ENCODE measurements at regions not wholly inside any gene's neighbourhood (a gene's known extent, or its start where the extent isn't known, plus 50 kb on each side); places are given as distances from the start of the nearest gene placed in this dataset.
"Not testable (repeated sequence)": the region's sequence is repeated elsewhere in the genome, so short reads cannot be mapped to it uniquely, and the experiment has no call there.

DNA sequence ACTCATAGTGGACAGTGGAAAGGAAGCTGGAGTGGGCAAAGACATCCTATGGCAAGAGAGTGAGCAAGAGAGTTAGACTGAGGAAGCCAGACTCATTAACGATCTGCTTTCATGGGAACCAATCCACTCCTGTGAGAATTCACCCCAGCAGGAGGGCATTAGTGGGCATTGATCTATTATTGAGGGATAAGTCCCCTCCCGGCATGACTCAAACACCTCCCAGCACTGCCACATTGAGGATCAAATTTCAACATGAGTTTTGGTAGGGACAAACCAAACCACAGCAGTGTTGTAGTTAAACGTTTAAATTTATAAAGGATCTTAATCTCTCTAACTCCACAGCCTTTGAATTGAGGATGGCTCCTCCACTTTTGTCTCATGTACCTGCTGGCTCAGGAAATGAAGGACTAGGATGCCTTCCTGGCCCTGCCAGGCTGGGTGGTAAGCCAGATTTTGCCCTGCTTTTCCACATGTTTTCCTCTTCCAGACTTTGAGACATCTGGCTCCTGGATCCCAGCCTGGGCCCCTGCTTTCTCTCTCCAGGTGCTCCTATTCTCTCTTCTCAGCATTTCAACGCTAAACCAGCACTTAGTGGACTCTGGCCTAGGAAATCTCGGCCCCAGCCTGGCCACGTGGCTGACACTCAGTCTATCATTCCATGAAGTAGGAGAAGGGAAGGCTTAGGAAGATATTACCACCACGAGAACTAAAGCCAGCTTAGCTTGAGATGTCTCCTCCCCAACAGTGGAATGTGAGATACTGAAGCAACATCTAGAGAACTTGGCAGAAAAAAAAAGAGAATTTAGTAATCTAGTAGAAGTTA lies 96.5 kb upstream of the PIP4K2A start:
- no peak for DNase-seq
- H3K4me1 ChIP-seq: peaks cover under 1% of the 10 kb centered on the region
- TF ChIP-seq, protein P1, sequence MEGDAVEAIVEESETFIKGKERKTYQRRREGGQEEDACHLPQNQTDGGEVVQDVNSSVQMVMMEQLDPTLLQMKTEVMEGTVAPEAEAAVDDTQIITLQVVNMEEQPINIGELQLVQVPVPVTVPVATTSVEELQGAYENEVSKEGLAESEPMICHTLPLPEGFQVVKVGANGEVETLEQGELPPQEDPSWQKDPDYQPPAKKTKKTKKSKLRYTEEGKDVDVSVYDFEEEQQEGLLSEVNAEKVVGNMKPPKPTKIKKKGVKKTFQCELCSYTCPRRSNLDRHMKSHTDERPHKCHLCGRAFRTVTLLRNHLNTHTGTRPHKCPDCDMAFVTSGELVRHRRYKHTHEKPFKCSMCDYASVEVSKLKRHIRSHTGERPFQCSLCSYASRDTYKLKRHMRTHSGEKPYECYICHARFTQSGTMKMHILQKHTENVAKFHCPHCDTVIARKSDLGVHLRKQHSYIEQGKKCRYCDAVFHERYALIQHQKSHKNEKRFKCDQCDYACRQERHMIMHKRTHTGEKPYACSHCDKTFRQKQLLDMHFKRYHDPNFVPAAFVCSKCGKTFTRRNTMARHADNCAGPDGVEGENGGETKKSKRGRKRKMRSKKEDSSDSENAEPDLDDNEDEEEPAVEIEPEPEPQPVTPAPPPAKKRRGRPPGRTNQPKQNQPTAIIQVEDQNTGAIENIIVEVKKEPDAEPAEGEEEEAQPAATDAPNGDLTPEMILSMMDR (IDR thresholded peaks at IDR 0.05; ENCODE audit: borderline replicate concordance): no peak
- H3K4me3 ChIP-seq: no peak overlapping the region
- H3K9me3 ChIP-seq (replicated peaks): no peaks in the 10 kb centered on the region
- H3K27ac ChIP-seq (replicated peaks): no peak overlapping the region
- no peaks in the 10 kb centered on the region for H3K36me3 ChIP-seq
- intact Hi-C loops (cut with micrococcal nuclease): no loop called here
- H3K27me3 ChIP-seq (ENCODE audit: low read depth): no peaks in the 10 kb centered on the region

DNA sequence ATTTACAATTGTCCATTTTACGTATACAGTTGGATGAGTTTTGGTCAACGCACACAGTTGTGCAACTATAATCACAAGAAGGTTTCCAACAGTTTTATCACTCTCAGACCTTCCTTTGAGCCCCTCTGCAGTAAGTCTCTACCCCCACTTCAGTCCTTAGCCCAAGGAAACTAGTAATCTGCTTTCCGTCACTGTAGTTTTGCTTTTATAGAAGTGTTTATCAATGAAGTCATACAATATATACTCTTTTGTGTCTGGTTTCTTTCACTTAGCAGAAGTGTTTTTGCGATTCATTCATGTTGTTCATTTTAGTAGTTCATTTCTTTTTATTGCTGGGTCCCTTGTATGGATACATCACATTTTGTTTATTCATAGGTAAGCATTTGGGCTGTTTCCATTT lies 92.9 kb upstream of the PIP4K2A start:
- DNase-seq: no peak
- Histone ChIP-seq H3K4me3 (no peak overlapping the region), H3K4me1 (peaks cover 11% of the 10 kb centered on the region), H3K27ac (replicated peaks) (no peak overlapping the region), H3K36me3 (no peaks in the 10 kb centered on the region), H3K27me3 (ENCODE audit: low read depth) (no peaks in the 10 kb centered on the region), H3K9me3 (replicated peaks) (no peaks in the 10 kb centered on the region)
- TF ChIP-seq, protein P1 (IDR thresholded peaks at IDR 0.05; ENCODE audit: borderline replicate concordance): no peak
- intact Hi-C loops (cut with micrococcal nuclease): no loop called here

DNA sequence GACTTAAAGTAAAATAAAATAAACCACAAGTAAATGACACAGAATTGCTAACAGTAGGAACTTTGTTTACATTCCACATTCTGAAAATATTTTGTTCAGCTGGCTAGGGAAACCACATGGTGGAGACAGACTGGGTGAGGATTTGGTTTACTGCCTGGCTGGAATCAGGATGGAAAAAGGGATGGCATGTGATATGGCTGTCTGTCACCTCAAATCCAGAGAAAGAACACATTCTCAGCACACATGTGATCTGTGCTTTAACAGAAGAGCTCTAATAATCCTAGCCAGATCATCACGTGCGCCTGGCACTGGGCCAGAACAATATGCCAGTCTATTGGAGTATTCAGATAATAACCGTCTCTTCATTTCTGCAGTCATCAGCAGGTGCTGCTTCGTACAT lies 90.9 kb upstream of the PIP4K2A start:
- TF ChIP-seq, protein P1 (IDR thresholded peaks at IDR 0.05; ENCODE audit: borderline replicate concordance): peak; percentile 26
- intact Hi-C loops (cut with micrococcal nuclease): no loop called here
- DNase-seq: no peak
- H3K4me3 ChIP-seq: no peak overlapping the region
- no peaks in the 10 kb centered on the region for H3K36me3 ChIP-seq
- no peaks in the 10 kb centered on the region for H3K27me3 ChIP-seq (ENCODE audit: low read depth)
- H3K9me3 ChIP-seq (replicated peaks): no peaks in the 10 kb centered on the region
- H3K27ac ChIP-seq (replicated peaks): no peak overlapping the region
- H3K4me1 ChIP-seq: peaks cover 11% of the 10 kb centered on the region

DNA sequence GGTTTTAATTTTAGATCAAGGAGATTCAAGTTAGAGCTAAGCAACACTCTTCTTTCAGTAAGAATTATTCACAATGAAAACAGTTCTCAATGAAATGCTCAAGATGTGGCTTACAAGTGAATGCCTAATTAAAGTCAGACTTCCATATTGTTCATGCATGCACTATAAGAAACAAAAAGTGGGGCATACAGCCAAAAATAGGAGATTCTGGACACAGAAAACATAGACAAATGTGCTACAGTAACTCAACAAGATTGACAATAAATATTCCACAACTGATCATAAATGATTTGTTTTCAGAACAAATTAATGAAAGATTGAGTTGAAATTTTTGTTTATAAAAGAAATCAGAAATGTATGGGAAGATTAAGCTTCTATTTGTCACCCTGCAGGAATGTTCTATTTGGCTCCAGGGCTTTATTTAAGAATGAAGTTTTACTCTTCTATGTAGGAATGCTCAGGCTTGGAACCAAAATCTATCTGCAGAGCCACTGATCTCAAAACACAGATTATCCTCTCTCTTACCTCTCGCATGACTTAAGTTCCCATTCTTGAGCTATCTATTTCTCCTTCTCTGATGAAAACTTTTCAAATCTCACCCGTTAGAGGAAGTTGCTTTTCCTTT lies 89.0 kb upstream of the PIP4K2A start:
- TF ChIP-seq, protein P1 (IDR thresholded peaks at IDR 0.05; ENCODE audit: borderline replicate concordance): no peak
- Histone ChIP-seq H3K27ac (replicated peaks) (no peak overlapping the region), H3K27me3 (ENCODE audit: low read depth) (no peaks in the 10 kb centered on the region), H3K9me3 (replicated peaks) (no peaks in the 10 kb centered on the region), H3K4me1 (peaks cover 11% of the 10 kb centered on the region), H3K36me3 (no peaks in the 10 kb centered on the region), H3K4me3 (no peak overlapping the region)
- intact Hi-C loops (cut with micrococcal nuclease): no loop called here
- DNase-seq: no peak

DNA sequence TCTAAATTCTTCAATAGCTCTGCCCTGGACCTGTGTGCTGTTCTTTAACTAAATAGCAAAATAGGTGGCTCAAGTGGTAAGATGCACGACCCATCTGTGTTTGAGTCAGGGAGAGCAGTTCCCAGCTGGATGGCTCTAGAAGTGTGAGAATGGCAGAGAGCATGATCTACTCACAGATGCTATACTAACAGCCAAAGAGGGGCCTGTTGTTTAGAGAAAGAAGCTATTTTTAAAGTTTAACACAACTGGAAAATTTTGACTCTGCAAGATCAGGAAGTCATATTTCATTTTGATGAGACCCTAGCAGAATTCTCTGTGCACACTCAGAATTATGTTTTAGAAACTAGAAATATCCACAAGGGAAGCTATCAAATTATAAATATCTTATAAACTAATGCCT lies 87.4 kb upstream of the PIP4K2A start:
- intact Hi-C loops (cut with micrococcal nuclease): no loop called here
- Histone ChIP-seq H3K4me3 (no peak overlapping the region), H3K4me1 (peaks cover 11% of the 10 kb centered on the region), H3K27me3 (ENCODE audit: low read depth) (no peaks in the 10 kb centered on the region), H3K27ac (replicated peaks) (no peak overlapping the region), H3K9me3 (replicated peaks) (no peaks in the 10 kb centered on the region), H3K36me3 (no peaks in the 10 kb centered on the region)
- DNase-seq: no peak
- TF ChIP-seq, protein P1 (IDR thresholded peaks at IDR 0.05; ENCODE audit: borderline replicate concordance): no peak

DNA sequence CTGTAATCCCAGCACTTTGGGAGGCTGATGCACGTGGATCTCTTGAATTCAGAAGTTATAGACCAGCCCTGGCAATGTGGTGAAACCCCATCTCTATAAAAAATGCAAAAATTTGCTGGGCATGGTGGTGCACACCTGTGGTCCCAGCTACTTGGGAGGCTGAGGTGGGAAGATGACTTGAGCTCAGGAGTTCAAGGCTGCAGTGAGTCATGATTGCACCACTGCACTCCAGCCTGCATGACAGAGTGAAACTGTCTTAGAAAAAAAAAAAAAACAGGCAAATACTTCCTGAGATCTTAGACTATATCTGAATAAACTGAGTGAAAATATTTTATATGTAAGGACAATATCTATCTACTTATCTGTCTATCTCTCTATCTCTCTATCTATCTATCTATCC lies 83.4 kb upstream of the PIP4K2A start:
- DNase-seq; H3K27me3 ChIP-seq (ENCODE audit: low read depth); intact Hi-C loops (cut with micrococcal nuclease); H3K4me1 ChIP-seq; H3K4me3 ChIP-seq; H3K27ac ChIP-seq (replicated peaks); H3K9me3 ChIP-seq (replicated peaks); H3K36me3 ChIP-seq: not testable (repeated sequence)

Data from left ventricle myocardium inferior (tissue), 1 donor.